HEK293 (cell line): ENCODE measurements at regions not wholly inside any gene's neighbourhood (a gene's known extent, or its start where the extent isn't known, plus 50 kb on each side); places are given as distances from the start of the nearest gene placed in this dataset.

Experiments
- CTCF ChIP-seq: fragments of 450-650 bp; formaldehyde crosslinking; IDR thresholded peaks from 2 replicates; pipeline ENCODE4 v1.5.1; 2016; ENCODE audit warnings: missing biosample characterization, missing genetic modification characterization
- ZNF202 ChIP-seq: fragments of 450-650 bp; formaldehyde crosslinking; IDR thresholded peaks from 2 replicates; pipeline ENCODE4 v1.5.1; 2016; ENCODE audit warnings: missing biosample characterization, missing genetic modification characterization, borderline replicate concordance

- TF ChIP-seq ZNF202 (tag by site-specific recombination) (no peak), CTCF (tag by site-specific recombination) (no peak)
Observed at GRCh38 chr11:31959716-31960115, 131.2 kb upstream of the RCN1 start.
